ENCODE measurements at regions not wholly inside any gene's neighbourhood (a gene's known extent, or its start where the extent isn't known, plus 50 kb on each side); places are given as distances from the start of the nearest gene placed in this dataset.

- no peak for TF ChIP-seq EZH2 (IDR thresholded peaks at IDR 0.05)
- no peak for TF ChIP-seq POLR2AphosphoS5 (IDR thresholded peaks at IDR 0.05; ENCODE audit: borderline replicate concordance, low read depth, low read length)
- no peak for TF ChIP-seq FOXP2 (optimal IDR thresholded peaks at IDR 0.05; ENCODE audit: control extremely low read depth, extremely low read length, insufficient read depth)
These were observed 2082.0 kb upstream of the PCDH20 start for GRCh38 chr13:63497601-63498000.
